Fibroblast of gingiva (primary cell): ENCODE measurements at regions not wholly inside any gene's neighbourhood (a gene's known extent, or its start where the extent isn't known, plus 50 kb on each side); places are given as distances from the start of the nearest gene placed in this dataset.
A peak's percentile ranks its signal among the peaks of the same experiment; 100 is the strongest.
"Not testable (repeated sequence)": the region's sequence is repeated elsewhere in the genome, so short reads cannot be mapped to it uniquely, and the experiment has no call there.

Experiments used
- DNase-seq: peaks from one replicate; pipeline ENCODE4 v3.0.0-alpha.2; 2011; ENCODE audit warnings: low read depth

DNA sequence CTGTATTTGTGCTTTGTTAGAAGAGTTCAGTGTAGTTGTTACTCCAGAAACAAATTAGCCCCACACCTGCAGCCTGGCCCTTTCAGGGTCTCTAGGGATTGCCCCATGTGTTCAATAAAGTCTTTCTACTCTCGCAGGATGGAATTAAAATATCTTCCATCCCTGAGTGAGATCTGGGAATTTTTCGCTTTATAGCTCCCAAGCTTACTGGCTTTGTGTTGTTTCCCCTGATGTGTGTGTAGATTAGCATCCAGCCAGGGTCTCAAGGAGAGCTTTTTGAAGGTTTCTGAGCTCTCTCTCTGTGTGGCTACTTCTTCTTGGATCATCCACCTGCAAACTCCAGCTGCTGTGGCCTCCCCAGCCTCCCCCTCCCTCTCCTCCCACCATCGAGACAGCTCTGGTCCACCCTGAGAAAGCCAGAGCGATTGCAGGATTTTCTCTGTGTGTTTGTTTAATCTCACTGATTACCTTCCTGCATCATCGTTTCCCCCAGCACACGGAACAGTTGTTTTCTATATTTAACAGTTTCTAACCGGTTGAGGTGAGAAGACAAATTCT lies 553.5 kb downstream of the TBC1D22A start:
- no peak for DNase-seq

GRCh38 chr22:47310601-47311000 lies 548.2 kb downstream of the TBC1D22A start:
- DNase-seq: no peak

DNA sequence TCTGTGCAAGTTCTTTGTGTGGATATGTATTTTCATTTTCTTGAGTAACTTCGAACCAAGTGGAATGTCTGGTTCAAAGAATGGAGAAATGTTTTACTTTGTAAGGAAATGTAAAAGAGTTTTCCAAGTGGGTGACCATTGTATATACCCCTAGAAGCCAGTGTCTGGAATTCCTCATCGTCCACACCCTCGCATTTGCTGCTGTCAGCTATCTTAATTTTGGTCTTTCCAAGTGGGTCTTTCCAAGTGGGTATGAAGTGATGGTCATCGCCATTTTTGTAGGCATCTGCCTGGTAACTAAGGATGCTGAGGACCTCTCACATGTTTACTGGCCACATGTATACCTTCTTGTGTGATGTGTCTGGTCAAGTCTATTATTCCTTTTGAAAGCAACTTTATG lies 547.5 kb downstream of the TBC1D22A start:
- DNase-seq: no peak

DNA sequence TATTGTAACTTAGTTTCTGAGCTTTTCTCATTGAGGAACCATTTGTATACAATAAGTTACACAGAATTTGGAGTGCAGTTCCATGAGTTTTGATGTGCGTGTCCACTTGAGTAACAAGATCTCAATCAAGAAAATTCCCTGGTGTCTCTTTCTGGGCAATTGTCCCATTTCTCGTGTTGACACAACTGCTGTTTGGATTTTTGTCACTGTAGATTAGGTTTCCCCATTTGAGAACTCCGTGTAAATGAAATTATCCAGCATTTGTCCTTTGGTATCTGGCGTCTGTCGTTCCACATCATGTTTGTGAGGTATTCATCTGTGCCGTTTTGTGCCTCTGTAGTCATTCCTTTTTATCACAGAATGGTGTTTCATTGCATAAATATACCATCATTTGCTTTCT lies 547.0 kb downstream of the TBC1D22A start:
- peak; percentile 60 for DNase-seq

GRCh38 chr22:47308886-47309285 lies 546.4 kb downstream of the TBC1D22A start:
- no peak for DNase-seq

DNA sequence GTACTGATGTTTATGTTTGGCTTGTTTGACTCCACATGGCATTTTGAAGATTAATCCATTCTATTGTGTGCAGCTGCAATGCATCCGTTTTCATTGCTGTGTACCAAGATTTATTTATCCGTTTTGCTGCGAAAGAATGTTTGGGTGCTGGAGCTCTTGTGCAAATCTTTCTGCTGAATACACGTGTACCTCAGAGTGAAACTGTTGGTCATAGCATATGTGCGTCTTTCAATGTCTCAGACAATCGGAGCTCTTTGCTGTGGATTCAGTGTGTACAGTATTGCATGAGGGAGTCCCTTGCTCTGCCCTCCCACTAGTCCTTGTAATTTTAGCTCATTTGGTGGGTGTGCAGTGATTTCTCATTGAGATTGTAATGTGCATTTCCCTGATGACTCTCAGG lies 545.4 kb downstream of the TBC1D22A start:
- DNase-seq: peak; percentile 45

DNA sequence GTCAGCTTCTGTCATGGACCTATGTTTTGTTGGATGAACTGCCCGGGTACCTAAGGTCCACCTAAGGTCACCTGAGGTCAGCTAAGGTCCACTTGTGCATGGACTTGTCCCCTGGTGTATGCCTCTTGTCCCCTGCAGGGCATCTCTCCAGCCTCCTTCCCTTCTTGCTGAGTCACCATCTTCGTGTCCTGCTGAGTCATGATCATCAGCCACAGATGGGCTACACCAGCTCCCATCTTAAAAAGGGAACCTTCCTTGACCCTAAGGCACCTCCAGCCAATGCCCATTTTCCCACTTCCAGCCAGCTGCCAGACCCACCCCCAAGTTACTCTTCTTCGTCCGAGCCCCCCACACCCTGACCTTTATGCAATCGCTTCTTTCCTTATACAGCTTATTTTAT lies 544.9 kb downstream of the TBC1D22A start:
- peak; percentile 60 for DNase-seq

DNA sequence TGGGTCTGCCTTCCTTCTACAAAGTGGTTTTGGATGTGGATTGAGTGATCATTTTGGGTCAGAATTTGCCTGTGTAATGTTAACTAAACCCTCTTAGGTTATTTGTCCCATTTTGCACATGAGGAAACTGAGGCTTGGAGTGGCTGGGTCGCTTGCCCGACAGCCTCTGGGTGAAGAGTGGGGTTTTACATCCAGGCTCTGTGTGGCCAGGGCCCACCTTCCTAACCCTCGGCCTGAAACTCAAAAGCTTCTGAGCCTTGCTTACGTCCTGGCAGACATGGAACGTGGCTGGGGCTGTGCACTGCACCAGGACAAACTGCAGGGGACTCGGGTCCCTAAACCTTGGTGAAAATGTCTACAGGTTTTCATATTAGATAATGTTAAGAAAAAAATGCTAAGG lies 542.4 kb downstream of the TBC1D22A start:
- DNase-seq: no peak

DNA sequence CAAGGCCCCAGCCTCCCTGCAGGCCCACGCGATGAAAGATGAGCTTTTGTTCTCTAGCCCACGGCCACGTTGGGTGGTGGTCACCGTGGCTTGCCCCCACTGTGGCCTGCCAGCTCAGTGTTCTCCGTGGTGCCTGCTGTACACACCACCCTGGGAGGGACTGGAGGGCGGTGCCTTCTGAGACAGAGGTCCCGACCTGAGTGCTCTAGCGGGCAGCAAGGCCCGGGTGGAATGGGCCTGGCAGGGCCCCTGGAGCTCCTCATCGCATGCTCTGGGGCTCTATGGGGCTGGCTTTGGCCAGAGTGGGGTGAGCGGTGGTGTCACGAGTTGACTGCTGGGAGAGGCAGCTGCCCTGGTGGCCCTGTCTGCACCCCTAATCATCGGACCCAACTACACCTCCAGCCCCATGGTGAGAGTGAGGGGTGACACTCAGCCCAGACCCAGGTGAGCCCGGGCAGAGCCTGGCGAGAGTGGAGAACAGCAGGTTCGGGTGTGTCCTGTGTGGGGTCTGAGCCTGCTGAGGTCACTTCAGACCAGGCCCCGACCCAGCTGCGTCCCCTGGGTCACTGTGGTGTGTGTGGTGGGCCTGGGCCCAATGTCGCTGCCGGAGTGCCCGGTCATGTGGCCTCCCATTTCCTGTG lies 541.9 kb downstream of the TBC1D22A start:
- no peak for DNase-seq

GRCh38 chr22:47303161-47303890 lies 540.9 kb downstream of the TBC1D22A start:
- DNase-seq: no peak

DNA sequence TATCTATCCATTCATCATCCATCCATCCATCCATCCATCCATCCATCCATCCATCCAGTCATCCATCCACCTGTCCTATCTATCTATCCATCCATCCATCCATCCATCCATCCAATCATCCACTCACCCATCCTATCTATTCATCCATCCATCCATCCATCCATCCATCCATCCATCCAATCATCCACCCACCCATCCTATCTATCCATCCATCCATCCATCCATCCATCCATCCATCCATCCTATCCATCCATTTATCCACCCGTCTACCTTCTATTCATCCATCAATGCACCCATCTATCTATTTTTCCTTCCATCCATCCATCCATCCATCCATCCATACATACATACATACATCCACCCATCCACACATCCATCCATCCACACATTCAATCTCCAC lies 540.1 kb downstream of the TBC1D22A start:
- DNase-seq: not testable (repeated sequence)

GRCh38 chr22:47301820-47302475 lies 539.5 kb downstream of the TBC1D22A start:
- DNase-seq: no peak

DNA sequence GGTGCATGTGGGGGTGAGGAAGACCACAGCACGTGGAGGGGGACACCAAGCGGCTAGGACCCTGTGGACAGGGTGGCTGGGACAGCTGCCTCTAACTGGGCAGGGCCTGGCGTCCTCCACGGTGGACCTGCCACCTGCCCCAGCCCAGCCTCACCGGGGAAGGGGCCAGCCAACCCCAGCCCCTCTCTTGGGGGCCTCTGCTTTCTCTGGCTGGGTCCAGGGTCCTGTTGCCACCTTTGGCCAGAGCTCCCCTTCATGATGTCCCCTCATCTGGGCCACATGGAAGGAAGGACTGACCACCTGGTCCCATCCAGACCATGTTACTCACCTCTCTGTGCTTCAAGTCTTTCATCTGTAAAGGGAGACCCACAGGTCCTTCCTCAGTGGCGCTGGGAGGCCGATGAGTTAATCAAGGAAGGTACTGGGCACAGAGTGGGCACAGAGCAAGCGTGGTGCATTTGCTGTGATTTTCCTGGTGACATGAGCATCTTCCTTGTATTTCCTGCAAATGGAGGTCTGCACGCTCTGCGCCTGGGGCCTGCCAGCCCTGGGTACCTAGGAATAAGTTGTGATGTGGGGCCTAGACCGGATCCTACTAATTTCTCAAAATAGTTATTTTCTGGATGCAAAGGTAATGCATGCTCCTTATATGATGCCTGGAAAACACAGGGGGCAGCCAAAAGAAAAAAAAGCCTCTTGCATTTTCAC lies 538.4 kb downstream of the TBC1D22A start:
- DNase-seq: no peak

DNA sequence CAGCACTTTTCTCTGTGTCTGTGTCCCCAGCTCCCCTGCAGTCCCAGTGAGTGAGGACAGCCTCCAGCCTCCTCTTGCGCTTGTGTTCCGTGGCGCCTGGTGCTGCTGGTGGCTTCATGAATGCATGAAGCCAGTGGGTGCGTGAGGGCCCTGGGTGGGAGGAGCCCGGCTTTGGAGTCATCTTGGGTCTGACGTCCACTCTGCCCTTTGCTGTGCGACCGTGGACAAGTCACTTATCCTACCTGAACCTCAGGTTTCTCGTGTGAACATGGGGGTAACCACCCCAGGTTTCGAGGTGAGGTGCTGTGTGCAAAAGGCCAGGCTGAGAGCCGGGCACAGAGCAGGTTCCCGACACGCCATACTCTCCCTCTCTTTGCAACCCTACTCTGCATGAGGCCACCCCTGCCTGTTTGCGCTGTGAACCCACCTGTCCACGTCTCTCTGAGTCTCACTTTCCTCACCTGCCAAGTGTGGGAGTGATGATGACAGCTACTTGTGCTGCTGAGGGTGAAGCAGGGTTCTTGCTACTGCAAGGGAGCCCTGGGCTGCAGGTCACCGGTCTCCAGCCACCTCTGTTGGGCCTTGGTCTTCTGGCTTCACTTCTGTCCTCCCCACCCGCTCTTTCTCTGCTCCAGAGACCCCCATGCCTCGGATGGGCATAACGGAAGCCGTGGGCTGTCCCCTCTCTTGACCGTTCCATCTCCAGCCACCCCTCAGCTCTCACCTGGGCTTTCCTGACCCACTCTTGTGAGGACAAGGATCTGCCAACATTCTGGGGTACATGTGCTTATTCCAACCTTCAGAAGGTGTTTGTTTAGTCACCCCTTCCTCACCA lies 537.6 kb downstream of the TBC1D22A start:
- no peak for DNase-seq

DNA sequence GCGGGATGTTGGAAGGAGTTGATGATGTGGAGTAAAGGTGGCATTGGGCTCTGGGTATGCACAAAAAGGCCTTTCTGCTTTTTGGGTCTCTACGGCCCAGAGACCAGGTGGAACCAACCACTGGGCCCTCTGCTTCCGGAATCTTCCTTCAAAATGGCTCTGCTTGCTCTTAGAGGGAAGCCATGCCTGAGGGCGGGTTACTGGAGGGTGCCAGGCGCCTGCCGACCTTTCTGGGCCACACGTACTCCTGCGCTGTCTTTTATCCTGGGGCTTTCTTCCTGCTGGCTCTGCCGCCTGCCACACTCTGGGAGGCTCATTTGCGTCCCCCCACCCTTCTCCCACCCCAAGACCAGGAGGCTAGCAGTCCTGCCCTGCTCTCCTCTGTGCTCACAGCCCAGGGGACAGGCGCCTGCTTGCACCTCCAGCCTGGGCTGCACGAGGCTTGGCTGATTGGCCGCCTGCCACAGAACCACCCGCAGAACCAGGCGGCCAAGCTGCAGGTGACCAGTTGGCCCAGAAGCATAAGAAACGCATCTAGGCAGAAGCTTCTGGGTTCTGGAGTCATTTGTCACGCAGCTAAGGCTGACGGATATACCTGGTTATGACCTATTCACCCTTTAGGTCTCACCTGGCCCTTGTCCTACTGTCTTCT lies 536.9 kb downstream of the TBC1D22A start:
- no peak for DNase-seq

DNA sequence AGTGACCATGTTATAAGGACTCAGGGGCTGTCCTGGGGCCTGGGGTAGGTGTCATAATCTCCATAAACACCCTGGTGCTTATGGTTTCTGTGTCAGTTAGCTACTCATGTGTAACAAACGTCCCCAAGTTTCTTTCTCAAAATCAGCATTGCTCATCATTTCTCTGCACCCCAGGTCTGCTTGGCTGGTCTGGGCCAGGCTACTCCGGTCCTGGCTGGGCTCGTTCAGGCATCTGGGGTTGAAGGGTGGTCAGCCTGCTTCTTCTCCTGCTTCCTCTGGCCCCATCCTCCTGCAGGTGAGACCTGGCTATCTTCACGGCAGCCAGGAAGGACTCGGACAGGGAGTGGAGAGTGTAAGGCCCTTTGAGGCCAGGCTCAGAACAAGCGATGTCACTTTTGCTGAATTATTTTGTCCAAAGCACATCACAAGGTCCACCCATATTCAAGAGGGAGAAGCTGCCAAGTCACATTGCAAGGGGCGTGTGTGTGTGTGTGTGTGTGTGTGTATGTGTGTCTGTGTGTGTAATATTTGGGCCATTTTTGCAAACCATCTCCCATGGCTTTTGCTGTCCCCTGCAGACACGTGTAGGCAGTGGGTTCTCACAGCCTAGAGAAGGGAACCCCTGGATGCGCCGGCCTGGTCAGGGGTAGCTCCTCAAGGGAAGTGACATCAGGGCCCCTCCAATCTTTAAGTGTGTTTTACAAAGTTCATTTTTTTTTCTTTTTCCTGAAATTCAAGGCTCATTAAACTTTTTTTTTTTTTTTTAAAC lies 535.8 kb downstream of the TBC1D22A start:
- DNase-seq: no peak

DNA sequence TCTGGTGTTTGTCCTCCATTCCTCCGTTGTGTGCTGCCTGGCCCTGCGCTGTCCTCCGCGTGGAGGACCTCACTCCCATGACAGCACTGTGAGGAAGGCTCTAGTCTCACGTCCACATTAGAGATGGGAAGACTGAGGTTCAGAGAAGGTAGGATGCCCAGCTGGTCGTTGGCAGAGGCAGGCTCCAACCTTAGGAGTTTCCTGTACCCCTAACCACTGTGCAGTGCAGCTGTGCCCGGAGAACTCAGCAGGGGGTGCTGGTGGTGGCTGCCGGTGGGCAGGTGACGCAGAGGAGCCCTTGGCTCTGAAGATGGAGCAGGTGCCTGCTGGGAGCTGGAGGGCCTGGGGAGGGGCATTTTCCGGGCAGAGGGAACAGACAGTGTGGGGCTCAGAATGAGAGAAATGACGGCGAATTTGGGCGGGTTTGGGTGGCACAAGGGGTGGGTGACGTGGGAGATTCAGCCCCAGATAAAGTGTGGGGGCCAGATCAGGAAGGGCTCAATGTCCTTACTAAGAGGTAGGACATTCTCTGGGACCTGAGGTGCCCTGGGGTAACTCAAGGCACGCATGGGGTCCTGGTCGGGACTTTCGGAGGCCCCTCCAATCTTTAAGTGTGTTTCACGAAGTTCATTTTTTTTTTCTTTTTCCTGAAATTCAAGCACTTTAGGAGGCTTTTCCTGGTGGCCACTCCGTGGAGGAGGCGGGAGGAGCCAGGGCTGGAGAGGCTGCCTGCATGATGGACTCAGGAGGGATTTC lies 535.0 kb downstream of the TBC1D22A start:
- DNase-seq: no peak

DNA sequence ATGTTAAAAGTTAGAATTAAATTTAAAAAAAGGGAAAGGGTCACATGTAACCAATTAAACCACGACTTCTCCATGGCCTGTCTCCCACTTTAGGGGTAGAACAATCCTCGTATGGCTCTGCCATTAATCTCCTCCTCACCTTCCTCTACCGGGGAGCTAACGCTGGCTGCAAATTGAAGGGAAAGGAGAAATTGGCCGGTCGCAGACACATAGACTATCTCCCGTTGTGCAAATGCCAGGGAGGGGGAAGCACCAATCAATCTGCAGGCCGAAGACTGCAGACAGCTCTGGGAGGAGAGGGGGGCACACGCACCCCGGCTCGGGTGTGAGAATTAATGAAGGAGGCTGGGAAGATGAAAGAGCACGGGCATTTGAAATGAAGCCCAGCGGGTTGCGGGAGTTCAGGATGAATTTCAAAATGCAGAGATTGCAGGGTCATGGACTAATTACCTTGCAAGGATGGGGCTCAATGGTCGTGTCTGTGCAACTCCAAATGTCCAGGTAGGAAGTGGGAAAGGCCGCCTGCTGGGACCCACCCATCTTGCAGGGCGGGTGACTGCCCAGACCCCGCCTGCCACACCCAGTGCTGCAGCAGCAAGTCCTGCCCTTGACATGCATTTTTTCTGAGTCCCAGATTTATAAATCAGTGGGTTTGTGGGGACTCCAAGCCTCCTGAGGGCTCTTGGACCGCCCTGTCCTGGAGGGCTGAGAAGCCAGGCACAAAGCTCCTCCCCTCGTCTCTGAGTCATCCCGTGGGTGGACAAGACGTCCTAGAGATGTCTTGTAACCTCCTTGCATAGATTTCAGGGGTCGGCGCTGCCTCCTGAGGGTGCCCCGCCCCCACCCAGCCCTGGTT lies 534.2 kb downstream of the TBC1D22A start:
- DNase-seq: no peak
